Fibroblast of pulmonary artery (primary cell): ENCODE measurements at regions not wholly inside any gene's neighbourhood (a gene's known extent, or its start where the extent isn't known, plus 50 kb on each side); places are given as distances from the start of the nearest gene placed in this dataset.
A peak's percentile ranks its signal among the peaks of the same experiment; 100 is the strongest.
"Not testable (repeated sequence)": the region's sequence is repeated elsewhere in the genome, so short reads cannot be mapped to it uniquely, and the experiment has no call there.

Experiments
- DNase-seq: peaks from one replicate; pipeline ENCODE4 v3.0.0-alpha.2; 2010; ENCODE audit warnings: low read depth
- H3K4me3 ChIP-seq: replicated peaks from 2 replicates; pipeline ENCODE4 v1.5.1; 2011; ENCODE audit warnings: low read depth, mild to moderate bottlenecking, control low read depth, low read length, moderate library complexity
- TF ChIP-seq, protein P1 (sequence below): IDR thresholded peaks from 2 replicates; pipeline ENCODE4 v1.5.1; 2011; ENCODE audit warnings: mild to moderate bottlenecking, control low read depth, low read length, inconsistent platforms; ENCODE audit errors: missing control alignments

- DNase-seq: no peak
- TF ChIP-seq, protein P1, sequence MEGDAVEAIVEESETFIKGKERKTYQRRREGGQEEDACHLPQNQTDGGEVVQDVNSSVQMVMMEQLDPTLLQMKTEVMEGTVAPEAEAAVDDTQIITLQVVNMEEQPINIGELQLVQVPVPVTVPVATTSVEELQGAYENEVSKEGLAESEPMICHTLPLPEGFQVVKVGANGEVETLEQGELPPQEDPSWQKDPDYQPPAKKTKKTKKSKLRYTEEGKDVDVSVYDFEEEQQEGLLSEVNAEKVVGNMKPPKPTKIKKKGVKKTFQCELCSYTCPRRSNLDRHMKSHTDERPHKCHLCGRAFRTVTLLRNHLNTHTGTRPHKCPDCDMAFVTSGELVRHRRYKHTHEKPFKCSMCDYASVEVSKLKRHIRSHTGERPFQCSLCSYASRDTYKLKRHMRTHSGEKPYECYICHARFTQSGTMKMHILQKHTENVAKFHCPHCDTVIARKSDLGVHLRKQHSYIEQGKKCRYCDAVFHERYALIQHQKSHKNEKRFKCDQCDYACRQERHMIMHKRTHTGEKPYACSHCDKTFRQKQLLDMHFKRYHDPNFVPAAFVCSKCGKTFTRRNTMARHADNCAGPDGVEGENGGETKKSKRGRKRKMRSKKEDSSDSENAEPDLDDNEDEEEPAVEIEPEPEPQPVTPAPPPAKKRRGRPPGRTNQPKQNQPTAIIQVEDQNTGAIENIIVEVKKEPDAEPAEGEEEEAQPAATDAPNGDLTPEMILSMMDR: no peak
- H3K4me3 ChIP-seq: no peak overlapping the region
Measured at GRCh38 chr13:66162470-66162869, 1067.7 kb downstream of the PCDH9 start.

DNA sequence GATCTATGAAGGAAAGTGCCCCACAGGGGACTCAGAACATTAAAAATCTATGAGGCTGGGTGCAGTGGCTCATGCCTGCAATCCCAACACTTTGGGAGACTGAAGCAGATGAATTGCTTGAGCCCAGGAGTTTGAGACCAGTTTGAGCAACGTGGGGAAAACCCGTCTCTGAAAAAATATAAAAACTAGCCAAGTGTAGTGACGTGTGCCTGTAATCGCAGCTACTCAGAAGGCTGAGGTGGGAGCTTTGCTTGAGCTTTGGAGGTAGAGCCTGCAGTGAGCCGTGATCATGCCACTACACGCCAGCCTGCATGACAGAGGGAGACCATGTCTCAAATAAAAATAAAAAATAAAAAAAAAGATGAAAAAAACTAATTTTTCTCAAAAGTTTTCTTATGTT lies 1070.6 kb downstream of the PCDH9 start:
- TF ChIP-seq, protein P1: no peak
- DNase-seq: no peak
- no peak overlapping the region for H3K4me3 ChIP-seq

DNA sequence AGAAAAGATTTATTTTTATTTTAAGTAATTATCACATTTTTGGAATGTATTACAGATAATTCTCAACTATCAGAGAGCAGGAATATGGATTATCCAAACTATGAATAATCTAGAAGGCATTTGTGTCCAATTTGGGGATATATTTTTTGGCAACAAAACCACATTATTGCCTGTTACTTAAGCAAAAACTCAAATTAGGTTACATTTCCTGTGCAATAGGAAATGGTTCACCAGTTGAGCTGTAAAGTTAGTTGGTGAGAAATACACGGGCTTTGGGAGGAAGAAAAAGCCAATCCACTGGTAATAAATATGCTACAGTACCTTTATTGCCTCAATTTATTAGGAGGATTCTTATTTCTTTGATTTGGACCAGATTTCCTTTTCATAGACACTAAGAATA lies 1075.2 kb downstream of the PCDH9 start:
- peak; percentile 28 for DNase-seq
- TF ChIP-seq, protein P1: no peak
- H3K4me3 ChIP-seq: no peak overlapping the region

- no peak overlapping the region for H3K4me3 ChIP-seq
- no peak for DNase-seq
- TF ChIP-seq, protein P1: no peak
Measured at GRCh38 chr13:66154354-66154753, 1075.8 kb downstream of the PCDH9 start.

DNA sequence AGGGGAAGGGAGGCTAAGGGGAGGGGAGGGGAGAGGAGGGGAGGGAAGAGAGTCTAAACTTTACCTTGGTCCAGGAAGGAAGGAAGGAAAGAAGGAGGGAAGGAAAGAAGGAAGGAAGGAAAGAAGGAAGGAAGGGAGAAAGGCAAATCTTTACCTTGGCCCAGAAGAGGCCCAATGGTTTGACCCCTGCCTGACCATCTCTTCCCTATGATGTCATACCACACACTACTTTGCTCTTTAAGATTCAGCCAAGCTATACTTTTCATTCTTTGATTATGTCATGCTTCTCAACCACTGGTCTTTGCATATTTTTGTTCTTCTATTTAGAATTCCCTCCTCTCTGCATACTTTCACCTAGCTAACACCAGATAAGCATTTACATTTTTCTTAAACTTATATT lies 1077.5 kb downstream of the PCDH9 start:
- TF ChIP-seq, protein P1: no peak
- no peak overlapping the region for H3K4me3 ChIP-seq
- no peak for DNase-seq

- not testable (repeated sequence) for DNase-seq, H3K4me3 ChIP-seq
Measured at GRCh38 chr13:66144357-66144756, 1085.8 kb downstream of the PCDH9 start.

- H3K4me3 ChIP-seq: no peak overlapping the region
- TF ChIP-seq, protein P1: no peak
- DNase-seq: no peak
Measured at GRCh38 chr13:66139701-66140100, 1090.4 kb downstream of the PCDH9 start.

GRCh38 chr13:66139250-66139649 lies 1090.9 kb downstream of the PCDH9 start:
- TF ChIP-seq, protein P1: no peak
- DNase-seq: no peak
- H3K4me3 ChIP-seq: no peak overlapping the region
